ENCODE measurements at regions not wholly inside any gene's neighbourhood (a gene's known extent, or its start where the extent isn't known, plus 50 kb on each side); places are given as distances from the start of the nearest gene placed in this dataset.

DNA sequence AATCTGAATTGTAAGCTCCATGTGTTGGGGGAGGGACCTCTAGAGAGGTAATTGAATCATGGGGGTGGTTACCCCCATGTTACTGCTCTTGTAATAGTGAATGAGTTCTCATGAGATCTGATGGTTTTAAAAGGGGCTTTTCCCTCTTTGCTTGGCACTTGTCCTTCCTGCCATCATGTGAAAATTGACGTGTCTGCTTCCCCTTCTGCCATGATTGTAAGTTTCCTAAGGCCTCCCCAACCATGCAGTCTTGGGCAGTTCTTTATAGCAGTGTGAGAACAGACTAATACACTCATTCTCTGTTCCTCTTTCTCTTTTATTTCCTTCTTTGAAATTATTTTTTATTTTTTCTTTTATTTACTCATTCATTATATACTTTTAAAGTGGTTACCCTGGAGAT, 239.4 kb downstream of the CSNK2A3 start:
- Histone ChIP-seq H3K36me3 (ENCODE audit: control insufficient read depth in 1 of 2, insufficient read depth in 2 of 2, low read length in 2 of 2) (no peaks in the 10 kb centered on the region), H4K20me1 (ENCODE audit: insufficient read depth) (no peaks in the 10 kb centered on the region), H3K9me3 (ENCODE audit: control insufficient read depth in 1 of 2, insufficient read depth in 1 of 2, low read depth in 1 of 2, low read length in 2 of 2) (0 out of 4 replicates have a peak, but pooled peaks cover 0 to 9% of the 10 kb centered on the region in 2 experiments), H3K4me2 (ENCODE audit: low read length) (no peak overlapping the region), H3K27ac (ENCODE audit: low read depth, low read length) (no peak overlapping the region), H3K4me3 (replicated peaks in 1 of 2; ENCODE audit: low read depth in 1 of 2, low read length in 2 of 2) (no peak overlapping the region), H3K4me1 (ENCODE audit: control insufficient read depth in 1 of 2, insufficient read depth in 2 of 2, low read length in 2 of 2) (no peaks in the 10 kb centered on the region), H3K9me2 (ENCODE audit: insufficient read depth) (no peaks in the 10 kb centered on the region), H3K27me3 (ENCODE audit: insufficient read depth, low read length) (no peaks in the 10 kb centered on the region), H3K79me2 (ENCODE audit: insufficient read depth, low read length) (no peaks in the 10 kb centered on the region), H3K9ac (ENCODE audit: low read length) (no peak overlapping the region), H2AFZ (ENCODE audit: low read depth, low read length, poor library complexity, severe bottlenecking) (no peak overlapping the region)
- ChIA-PET CTCF (interaction anchor here (0.6 kb wide), 1 partner anchor 23 kb away, joined by 3 read pairs; no protein-coding TSS in a partner anchor), RAD21 (ENCODE audit: low non-redundant PET in 1 of 2, low total read pairs in 2 of 2, uncharacterized antibody in 2 of 2, unreplicated experiment in 2 of 2) (no interaction called here), POLR2A (no interaction called here)
- no peak for TF ChIP-seq SIN3A (IDR thresholded peaks at IDR 0.05; ENCODE audit: low read depth)
- TF ChIP-seq EZH2phosphoT487 (IDR thresholded peaks at IDR 0.05; ENCODE audit: borderline replicate concordance): no peak
- TF ChIP-seq EZH2 (IDR thresholded peaks at IDR 0.05): no peak
- no peak for TF ChIP-seq ELF1 (IDR thresholded peaks at IDR 0.05; ENCODE audit: borderline replicate concordance, low read depth)
- no peak for TF ChIP-seq SRF (IDR thresholded peaks at IDR 0.05; ENCODE audit: low read depth)
- no peak for TF ChIP-seq ZNF274 (IDR thresholded peaks at IDR 0.05; ENCODE audit: low read depth, low read length)
- no peak for TF ChIP-seq SP1 (IDR thresholded peaks at IDR 0.05; ENCODE audit: low read depth)
- TF ChIP-seq, protein P1, sequence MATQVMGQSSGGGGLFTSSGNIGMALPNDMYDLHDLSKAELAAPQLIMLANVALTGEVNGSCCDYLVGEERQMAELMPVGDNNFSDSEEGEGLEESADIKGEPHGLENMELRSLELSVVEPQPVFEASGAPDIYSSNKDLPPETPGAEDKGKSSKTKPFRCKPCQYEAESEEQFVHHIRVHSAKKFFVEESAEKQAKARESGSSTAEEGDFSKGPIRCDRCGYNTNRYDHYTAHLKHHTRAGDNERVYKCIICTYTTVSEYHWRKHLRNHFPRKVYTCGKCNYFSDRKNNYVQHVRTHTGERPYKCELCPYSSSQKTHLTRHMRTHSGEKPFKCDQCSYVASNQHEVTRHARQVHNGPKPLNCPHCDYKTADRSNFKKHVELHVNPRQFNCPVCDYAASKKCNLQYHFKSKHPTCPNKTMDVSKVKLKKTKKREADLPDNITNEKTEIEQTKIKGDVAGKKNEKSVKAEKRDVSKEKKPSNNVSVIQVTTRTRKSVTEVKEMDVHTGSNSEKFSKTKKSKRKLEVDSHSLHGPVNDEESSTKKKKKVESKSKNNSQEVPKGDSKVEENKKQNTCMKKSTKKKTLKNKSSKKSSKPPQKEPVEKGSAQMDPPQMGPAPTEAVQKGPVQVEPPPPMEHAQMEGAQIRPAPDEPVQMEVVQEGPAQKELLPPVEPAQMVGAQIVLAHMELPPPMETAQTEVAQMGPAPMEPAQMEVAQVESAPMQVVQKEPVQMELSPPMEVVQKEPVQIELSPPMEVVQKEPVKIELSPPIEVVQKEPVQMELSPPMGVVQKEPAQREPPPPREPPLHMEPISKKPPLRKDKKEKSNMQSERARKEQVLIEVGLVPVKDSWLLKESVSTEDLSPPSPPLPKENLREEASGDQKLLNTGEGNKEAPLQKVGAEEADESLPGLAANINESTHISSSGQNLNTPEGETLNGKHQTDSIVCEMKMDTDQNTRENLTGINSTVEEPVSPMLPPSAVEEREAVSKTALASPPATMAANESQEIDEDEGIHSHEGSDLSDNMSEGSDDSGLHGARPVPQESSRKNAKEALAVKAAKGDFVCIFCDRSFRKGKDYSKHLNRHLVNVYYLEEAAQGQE (IDR thresholded peaks at IDR 0.05; ENCODE audit: low read depth): no peak
- TF ChIP-seq, protein P2, sequence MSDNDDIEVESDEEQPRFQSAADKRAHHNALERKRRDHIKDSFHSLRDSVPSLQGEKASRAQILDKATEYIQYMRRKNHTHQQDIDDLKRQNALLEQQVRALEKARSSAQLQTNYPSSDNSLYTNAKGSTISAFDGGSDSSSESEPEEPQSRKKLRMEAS (IDR thresholded peaks at IDR 0.05): no peak
- TF ChIP-seq YY1 (IDR thresholded peaks at IDR 0.05; ENCODE audit: extremely low read depth, insufficient replicate concordance, low read depth, low read length): no peak
- TF ChIP-seq POLR2AphosphoS5 (IDR thresholded peaks at IDR 0.05; ENCODE audit: low read depth, low read length): no peak
- TF ChIP-seq ZFX (IDR thresholded peaks at IDR 0.05): no peak
- TF ChIP-seq, protein P3, sequence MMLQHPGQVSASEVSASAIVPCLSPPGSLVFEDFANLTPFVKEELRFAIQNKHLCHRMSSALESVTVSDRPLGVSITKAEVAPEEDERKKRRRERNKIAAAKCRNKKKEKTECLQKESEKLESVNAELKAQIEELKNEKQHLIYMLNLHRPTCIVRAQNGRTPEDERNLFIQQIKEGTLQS (IDR thresholded peaks at IDR 0.05): no peak
- no peak for TF ChIP-seq EGR1 (IDR thresholded peaks at IDR 0.05; ENCODE audit: low read depth)
- TF ChIP-seq POLR2A (IDR thresholded peaks at IDR 0.05; ENCODE audit: borderline replicate concordance, extremely low read depth, insufficient read depth, insufficient read length): no peak
- TF ChIP-seq JUND (IDR thresholded peaks at IDR 0.05): no peak
- intact Hi-C loops (cut with micrococcal nuclease): no loop called here
- no peak for ATAC-seq
- no TSS peak for BruUV-seq (replicated peaks)
- no peak for DNase-seq (ENCODE audit: low read depth, low spot score)

Data from HCT116 (cell line).